ENCODE measurements at regions not wholly inside any gene's neighbourhood (a gene's known extent, or its start where the extent isn't known, plus 50 kb on each side); places are given as distances from the start of the nearest gene placed in this dataset.
"Not testable (repeated sequence)": the region's sequence is repeated elsewhere in the genome, so short reads cannot be mapped to it uniquely, and the experiment has no call there.

DNA sequence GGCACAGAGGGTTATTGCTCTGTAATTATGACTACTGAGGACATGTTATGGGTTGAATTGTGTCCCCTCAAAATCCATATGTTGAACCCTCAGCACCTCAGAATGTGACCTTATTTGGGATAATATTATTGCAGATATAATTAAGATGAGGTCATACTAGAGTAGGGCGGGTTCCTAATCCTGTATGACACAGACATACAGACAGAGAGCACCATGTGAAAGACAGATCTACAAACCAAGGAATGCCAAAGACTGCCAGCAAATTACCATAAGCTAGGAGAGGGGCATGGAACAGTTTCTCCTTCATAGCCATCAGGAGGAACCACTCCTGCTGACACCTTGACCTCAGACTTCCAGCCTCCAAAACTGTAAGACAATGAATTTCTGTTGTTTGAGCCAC is 115.2 kb upstream of the OTUD4 start:
- DNase-seq (ENCODE audit: low spot score), result no peak

DNA sequence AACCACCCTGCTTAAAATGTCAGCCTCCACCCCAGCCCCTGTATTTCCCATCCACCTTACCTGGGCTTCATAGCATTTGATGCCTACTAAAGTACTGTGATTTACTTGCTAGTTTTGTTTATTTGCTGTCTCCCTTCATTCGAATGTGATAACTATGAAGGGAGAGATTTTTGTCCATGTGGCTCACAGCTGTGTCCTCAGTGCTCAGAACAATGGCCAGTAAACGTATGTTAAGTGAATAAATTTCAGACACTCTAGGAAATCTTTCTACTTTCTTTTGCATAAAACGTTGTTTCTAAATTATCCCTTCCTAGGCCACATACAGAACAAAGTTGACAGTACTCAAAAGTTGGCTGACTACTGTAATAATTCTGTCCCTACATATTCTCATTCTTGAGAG is 114.7 kb upstream of the OTUD4 start:
- DNase-seq (ENCODE audit: low spot score), result no peak

DNA sequence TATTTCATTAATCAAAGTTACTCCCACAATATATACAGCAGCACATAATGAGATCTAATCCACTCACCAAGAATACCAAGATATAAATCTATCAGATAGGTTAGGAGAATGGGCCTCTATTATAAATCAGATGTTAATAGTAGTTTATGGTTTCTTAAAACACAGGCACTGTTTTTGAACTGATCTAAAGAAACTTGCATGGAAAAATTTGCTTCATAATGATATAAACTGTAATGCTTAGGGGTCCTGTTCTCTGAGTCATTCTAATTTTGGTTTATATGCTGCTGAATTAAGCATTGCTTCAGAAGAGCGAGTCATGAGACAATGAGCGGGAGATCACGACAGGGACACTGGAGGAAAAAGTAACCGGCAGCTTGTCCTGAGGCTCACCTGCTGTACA is 113.3 kb upstream of the OTUD4 start:
- DNase-seq (ENCODE audit: low spot score), result no peak

DNA sequence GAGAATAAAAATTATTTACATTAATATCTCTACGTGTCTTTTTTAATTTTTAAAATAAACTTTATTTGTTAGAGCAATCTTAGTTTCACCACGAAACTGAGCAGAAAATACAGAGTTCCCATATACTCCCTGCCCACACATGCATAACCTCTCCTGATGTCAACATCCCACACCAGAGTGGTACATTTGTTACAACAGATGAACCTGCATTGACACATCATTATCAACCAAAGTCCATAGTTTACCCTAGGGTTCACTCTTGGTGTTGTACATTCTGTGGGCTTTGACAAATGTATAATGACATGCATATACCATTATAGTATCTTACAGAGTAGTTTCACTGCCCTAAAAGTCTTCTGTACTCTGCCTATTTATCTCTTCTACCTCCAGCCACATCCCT is 110.6 kb upstream of the OTUD4 start:
- no peak for DNase-seq (ENCODE audit: low spot score)

DNA sequence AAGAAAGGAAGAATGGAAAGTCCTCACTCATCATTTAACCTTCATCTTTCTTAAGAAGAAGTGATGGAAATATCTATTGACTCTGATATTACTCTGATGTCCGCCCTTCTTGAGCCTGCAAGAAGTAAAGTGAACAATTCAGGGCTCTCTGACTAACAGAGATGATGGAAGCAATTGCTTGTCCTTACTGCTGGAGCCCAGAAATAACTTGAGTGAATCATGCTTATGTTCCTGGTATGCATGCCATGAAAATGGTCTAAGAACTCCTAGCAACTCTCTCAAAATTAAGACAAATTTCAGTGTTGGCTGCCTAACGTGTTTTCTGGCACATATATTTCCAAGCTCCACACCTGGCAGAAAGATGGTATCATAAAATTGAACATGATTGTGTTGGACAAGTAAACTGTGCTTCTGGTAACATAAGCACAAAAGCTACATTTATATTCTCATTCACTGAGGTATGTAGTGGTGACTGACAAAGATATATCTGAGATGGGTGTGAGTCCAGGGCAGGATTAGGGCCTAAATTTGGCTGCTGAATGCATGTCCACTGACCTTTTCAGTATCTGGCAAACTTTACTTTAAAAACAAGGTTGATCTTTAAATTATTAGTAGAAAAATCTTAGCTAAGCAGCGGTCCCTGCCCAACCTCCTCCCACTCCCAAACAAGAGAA is 109.2 kb upstream of the OTUD4 start:
- no peak for DNase-seq (ENCODE audit: low spot score)

DNA sequence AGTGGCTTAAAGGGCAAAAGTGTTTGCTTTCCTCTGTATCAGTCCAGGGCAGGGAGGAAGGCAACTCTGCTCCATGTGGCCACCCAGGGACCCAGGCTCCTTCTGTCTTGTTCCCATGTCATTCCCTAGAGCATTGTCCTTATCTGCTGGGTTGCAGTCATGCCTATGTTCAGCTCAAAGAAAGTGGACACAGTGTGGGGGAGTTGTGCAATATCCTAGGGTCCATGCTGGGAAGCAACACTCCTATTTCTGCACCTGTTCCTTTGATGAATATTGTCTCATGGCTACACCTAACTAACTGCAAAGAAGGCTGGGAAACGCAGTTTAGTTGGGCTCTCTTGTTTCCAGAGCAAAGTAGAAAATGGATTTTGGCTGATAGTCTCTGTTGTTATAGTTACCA is 107.0 kb upstream of the OTUD4 start:
- no peak for DNase-seq (ENCODE audit: low spot score)

DNA sequence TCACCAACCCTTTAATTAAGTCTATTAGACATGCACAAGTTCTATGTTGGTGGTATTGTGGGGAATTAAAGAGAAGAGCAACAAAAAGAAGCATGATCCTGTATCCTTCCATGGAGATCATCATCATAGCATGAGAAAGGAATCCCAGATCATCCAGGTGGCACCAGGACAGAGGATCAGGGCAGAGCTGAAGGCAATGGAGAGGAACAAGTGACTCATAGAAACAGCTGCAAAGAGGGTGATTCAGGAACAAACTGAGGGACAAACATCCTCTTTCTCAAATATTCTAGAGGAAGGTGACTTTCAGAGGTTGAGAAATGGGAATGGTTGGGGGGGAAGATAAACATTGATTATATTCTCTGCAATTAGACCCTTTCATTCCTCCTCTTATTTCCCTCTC is 105.5 kb upstream of the OTUD4 start:
- DNase-seq (ENCODE audit: low spot score), result no peak

DNA sequence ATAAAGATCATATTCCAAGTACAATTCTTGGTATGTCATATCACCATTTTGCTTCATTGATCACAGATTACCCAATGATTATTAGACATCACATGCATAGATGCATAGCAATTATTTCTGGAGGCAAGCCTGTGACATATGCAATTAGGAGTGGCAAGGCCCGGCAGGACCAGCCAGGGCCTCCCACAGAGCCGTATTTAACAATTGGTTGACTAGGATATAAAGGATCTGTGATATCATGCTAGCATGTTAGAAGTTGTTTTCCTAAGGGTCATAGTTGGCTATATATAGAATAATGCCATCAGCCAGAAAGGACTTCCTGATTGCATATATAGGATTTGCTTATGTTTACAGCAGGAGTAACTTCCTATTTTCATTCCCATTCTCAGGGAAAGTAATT is 103.5 kb upstream of the OTUD4 start:
- no peak for DNase-seq (ENCODE audit: low spot score)

DNA sequence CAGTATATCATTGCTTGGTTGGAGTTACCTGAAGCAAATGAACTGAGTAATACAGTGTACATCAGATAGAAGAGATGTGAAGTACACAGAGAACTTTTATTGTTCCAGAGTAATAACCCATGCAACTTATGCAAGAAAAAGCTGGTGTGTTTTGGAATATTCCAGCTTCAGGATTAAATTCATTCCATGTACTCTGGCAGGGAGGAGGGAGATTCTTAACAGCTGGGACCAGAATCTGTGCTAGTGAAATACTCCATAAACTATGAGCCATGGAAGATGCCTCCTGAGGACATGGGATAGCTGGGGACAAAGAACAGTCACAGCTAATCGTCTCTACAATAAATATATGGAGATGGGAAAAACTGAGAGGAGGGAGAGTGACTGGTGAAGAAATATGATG is 101.6 kb upstream of the OTUD4 start:
- no peak for DNase-seq (ENCODE audit: low spot score)

DNA sequence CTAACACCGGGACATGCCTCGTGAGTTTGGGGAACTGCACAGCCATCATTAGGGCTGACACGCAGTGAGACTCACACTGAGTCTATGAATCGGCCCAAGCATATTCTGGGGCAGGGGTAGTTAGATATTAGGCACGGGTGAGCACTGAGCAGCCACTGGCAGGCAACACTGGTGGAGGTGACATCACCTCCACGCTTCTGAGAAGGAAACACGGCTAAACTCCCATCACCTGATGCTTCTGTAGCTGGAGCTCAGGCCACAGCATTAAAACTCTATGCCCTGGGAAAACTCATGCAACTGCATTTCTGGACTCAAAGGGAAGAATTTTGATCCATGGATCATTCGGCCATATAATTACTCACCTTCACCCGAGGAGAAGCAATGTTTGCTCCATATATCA is 100.8 kb upstream of the OTUD4 start:
- DNase-seq (ENCODE audit: low spot score), result no peak

DNA sequence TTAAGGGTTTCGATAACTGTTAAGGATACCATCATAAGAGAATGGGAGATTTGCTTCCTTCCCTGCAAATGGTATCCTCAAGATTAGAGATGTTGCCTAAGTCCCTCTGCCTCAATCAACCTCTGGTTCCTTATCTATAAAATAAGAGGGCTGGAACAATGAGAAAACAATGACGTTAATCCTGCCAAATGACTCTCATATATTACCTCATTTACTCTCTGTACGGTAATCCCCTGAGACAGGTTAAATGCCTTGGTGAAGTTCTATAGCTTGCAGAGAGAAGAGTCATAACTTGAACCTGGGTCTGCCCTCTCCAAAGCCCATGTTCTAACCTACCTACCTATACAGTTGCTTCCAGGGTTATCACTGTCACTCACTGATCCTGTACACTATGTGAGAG is 100.2 kb upstream of the OTUD4 start:
- DNase-seq (ENCODE audit: low spot score), result no peak

DNA sequence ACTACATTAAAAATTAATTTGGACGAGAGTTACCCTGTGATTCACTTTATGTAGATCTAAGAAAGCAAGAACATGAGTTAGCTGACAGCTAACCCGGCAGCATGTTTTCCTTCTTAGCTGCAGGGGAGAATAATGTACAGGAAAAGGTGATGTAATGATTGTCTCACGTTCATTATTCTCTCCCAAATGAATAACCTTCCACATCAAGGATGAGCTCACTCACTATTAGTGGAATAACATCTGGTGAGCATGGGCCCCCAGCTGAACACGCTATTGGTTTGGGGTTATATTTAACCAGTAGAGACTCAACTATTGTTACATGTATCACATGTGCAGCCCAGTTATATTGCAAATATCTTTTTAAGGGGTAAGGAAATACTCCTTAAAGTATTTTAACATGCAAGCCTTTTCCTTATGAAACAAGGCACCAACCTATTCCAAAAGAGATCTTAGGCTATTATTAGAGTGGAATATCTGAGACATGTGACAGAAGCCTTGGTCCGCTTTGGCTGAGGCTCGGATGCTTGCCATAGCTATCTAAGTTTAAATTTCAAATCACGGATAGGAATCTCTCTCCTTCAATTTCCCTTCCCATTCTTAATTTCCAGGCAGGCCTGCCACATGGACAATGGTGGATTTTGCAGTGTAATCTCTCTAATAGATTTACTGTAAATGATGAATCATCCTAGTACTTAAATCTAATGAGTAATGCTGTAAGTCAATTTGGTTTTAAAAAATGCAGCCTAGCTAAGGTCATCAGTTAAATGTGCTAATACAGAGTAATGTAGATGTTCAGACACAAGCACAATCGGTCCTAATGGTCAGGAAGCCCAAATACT is 99.0 kb upstream of the OTUD4 start:
- DNase-seq (ENCODE audit: low spot score), result no peak

DNA sequence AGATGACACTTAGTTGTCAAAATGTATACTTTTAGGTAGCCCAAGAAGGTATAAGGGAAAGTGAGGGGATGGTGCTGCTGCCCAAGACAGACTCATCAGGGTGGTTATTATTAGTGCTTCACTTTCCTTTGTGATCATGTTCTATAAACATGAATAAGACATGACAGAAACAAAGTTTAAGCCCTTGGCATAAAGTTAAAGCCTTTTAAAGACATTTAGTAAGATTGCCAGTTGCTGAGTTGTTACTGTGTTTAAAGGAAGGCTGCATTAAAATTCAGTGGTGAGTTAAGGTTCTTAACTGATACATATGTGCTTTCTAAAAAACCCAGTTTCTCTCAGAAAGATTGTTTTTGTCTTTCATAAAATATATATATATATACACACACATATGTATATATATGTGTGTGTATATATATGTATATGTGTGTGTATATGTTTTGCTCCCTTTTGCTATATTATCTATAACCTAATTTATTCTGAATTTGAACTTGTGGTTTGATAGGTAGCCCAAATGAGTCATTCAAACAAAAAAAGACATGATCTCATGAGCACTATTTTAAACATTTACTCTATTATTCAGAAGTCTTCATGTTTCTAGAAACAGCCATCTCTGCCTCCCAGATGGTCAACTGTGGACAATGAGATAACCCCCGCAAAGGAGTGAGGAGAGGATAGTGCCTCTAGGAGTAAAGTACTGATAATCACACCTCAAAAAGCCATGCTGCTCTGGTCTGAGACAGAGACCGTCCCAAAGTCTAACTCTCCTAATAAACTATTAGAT is 98.1 kb upstream of the OTUD4 start:
- no peak for DNase-seq (ENCODE audit: low spot score)

DNA sequence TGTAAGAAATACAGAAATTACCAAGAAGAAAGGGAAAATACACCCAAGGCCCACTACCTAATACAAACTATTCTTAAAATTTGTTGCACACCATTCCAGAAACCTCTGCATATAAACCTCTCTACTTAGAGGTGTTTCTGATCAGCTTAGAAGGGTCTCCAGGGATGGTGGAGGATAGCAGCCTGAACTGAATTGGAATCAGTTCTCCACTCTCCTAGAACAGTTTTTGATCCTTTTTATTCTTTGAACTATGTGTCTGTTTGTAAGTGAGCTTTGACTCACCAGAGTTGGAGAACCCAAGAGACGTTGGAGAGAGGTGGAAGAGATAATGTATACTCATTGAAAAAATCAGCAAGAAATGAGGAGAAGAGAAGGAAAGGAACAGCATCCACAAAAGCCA is 96.6 kb upstream of the OTUD4 start:
- peak; percentile 35 for DNase-seq (ENCODE audit: low spot score)

DNA sequence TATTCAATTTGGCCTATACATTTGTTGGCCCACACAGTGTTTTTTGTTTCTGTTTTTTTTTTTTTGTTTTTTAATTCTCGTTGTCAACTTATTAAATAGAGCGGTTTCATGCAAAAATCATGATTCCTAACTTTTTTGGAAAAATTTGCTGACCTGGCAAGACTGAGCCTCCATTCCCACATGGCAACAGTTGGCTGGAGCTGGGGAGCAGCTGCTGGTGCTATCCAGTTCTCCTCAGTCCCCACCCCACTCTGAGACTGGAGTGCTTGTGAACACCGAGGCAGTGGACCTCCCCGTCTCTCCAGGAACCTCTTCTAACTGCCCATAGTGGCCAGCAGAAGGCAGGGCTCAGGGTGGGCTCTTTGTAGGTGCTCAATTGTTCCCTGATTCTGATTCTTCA is 95.7 kb upstream of the OTUD4 start:
- no peak for DNase-seq (ENCODE audit: low spot score)

DNA sequence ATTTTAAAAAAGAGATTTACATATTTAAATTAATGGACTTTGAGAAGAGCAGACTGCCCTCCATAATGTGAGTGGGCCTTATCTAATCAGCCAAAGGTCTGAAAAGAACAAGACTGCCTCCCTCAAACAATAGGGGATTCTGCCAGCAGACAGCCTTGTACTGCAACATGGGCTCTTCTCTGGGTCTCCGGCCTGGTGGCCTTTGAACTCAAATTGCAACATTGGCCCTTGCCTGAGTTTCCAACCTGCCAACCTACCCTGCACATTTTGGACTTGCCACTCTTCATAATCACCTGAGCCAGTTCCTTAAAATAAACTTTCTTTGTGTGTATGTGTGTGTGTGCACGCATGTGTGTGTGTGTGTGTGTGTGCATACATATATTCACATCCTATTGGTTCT is 90.8 kb upstream of the OTUD4 start:
- no peak for DNase-seq (ENCODE audit: low spot score)

DNA sequence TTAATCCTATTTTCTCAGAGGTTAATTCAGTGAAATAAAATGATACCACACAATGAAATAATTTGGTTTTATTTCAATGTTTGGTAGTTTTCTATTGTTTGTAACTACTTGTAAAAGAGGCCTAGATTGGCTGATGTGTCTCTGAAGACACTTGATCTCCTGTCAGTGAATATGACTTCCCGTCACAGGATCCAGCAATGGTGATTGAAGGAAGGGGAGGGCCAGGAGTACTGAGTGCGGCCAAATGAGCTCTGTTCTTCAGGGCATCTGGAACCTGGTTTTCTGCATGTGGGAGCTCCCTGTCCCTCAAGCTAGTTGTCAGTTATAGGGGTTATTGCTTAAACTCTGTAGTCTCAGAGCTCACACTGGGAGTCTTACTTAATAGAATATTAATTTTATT is 86.5 kb upstream of the OTUD4 start:
- DNase-seq (ENCODE audit: low spot score), result no peak

DNA sequence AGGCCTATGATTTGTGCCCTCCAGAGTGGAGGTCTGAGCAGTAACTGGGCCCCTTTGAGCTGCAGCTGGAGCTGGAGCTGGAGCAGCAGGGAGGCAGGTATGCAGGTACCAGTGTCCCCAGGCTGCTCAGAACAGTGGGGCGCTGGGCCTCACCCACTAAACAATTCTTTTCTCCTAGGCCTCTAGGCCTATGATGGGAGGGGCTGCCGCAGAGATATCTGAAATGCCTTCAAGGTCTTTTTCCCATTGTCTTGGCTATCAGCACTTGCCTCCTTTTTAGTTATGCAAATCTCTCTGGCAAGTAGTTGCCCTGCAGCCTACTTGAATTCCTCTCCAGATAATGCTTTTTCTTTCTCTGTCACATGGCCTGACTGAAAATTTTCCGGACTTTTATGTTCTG is 79.7 kb upstream of the OTUD4 start:
- no peak for DNase-seq (ENCODE audit: low spot score)

DNA sequence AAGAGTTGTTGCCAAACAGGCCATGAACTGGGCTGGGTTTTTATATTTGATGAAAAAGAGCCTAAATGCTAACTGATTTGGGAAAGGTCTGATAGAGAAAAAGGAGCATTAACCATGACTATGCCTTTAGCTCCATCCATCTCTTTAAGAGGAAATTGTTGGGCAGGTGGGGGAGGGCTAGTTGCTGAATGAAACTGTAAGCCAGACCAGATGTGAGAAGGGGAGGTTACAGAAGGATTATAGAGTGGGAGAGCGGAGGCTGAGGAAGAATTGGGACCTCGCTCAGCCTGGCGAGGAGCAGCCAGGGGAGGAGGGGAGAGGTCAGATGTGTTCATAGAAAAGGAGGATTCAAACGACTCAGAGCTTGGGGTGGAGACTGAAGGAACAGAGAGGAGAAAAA is 74.9 kb upstream of the OTUD4 start:
- not testable (repeated sequence) for DNase-seq (ENCODE audit: low spot score)

DNA sequence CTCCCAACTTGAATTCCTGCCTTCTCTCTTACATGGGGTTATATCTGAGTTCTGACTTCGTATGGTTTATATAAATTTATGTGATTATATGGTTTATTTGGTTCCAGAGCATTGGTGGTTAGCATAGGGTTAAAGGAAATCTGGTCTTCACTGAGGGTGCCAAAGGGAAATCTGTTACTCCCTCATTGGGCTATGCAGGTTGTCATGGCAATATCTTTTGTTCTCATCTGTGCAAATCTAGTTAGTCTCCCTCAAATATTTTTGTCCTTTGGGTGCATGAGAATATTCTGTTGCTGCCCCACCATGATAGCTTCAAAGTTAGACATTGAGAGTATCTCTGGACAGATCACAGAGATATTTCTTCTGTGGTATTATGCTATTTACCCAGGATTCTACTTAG is 71.8 kb upstream of the OTUD4 start:
- no peak for DNase-seq (ENCODE audit: low spot score)

DNA sequence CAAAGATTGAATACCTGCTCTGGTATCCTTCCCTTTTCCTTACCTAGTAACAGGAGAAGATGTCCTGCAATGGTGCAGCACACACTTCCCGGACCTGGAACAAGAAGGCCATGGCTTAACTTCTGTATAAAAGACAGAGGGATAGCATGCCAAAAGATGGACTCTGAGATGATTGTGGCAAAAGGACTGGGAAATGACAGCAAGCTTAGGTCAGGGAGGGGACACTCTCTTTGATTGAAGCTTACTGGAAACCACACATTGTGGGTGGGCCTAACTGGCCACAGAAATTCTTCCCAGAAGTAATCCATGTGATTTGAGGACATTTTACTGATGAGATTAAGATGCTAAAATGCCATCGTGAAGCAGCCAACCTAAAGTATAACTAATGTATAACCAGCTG is 71.0 kb upstream of the OTUD4 start:
- DNase-seq (ENCODE audit: low spot score), result no peak

DNA sequence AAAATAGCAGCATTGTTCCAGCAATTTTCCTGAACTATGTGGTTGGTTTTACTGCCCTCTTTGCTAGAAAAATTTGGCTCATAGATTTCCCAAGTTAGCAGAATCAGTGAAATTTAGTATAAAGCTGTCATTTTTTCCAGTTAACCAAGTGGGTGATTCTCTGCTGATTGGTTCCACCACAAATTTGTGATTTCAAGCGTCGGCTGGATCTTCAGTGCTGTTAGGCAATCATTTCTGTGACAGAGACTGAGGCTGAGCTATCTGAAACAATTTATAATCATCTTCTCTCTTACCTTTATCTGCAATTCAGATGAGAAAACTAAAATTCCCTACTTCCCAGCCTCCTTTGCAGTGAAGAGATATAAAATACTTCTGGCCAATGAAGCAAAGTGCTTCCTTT is 68.6 kb upstream of the OTUD4 start:
- DNase-seq (ENCODE audit: low spot score), result no peak

DNA sequence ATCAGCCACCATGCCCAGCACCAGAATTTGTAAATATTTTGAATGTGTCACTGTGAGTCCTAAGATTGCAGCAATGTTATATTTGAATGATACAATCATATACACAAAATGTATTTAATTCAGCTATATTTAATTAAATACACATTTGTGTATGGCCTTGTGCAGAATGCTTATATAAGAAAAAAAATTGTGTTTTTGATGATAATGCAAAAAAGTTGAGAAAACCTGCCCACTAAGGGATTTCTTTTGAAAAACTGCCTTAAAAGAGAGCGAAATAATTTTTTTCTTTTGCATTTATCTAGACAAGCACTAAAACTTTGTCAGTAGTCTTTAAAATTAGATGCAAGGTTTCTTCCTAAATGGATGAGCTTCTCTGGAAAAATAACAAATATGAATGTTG is 68.1 kb upstream of the OTUD4 start:
- DNase-seq (ENCODE audit: low spot score), result no peak

All from D341Med (cell line).